Neural progenitor cell (in vitro differentiated cells): ENCODE measurements at regions not wholly inside any gene's neighbourhood (a gene's known extent, or its start where the extent isn't known, plus 50 kb on each side); places are given as distances from the start of the nearest gene placed in this dataset.
A peak's percentile ranks its signal among the peaks of the same experiment; 100 is the strongest.

Experiments
- DNase-seq: peaks from one replicate; pipeline ENCODE4 v3.0.0-alpha.2; 2016; ENCODE audit warnings: low spot score
- H2AFZ ChIP-seq: fragments of 200-600 bp; sonication (generic); replicated peaks from 2 replicates; pipeline ENCODE4 v1.6.1; 2016; ENCODE audit warnings: antibody characterized with exemption
- H3F3A ChIP-seq: fragments of 200-600 bp; sonication (generic); 2 replicates; pipeline ENCODE4 v1.6.1; 2016; ENCODE audit warnings: antibody characterized with exemption, low read depth
- H3K27ac ChIP-seq: fragments of 200-600 bp; sonication (generic); 2 replicates; pipeline ENCODE4 v1.5.1; 2016; ENCODE audit warnings: mild to moderate bottlenecking
- H3K27me3 ChIP-seq: fragments of 200-600 bp; sonication (generic); 2 replicates; pipeline ENCODE4 v1.6.1; 2016; ENCODE audit warnings: mild to moderate bottlenecking, moderate library complexity
- H3K36me3 ChIP-seq: fragments of 200-600 bp; sonication (generic); 2 replicates; pipeline ENCODE4 v1.5.1; 2016
- H3K4me1 ChIP-seq: fragments of 200-600 bp; sonication (generic); 2 replicates; pipeline ENCODE4 v1.6.1; 2016; ENCODE audit warnings: mixed run types
- H3K4me2 ChIP-seq: fragments of 200-600 bp; sonication (generic); 2 replicates; pipeline ENCODE4 v1.6.1; 2016
- H3K4me3 ChIP-seq: fragments of 200-600 bp; sonication (generic); 2 replicates; pipeline ENCODE4 v1.5.1; 2016
- H3K79me2 ChIP-seq: fragments of 200-600 bp; sonication (generic); 2 replicates; pipeline ENCODE4 v1.6.1; 2016; ENCODE audit warnings: low read depth
- H3K9ac ChIP-seq: fragments of 200-600 bp; sonication (generic); 2 replicates; pipeline ENCODE4 v1.6.1; 2016
- H3K9me3 ChIP-seq: fragments of 200-600 bp; sonication (generic); 2 replicates; pipeline ENCODE4 v1.5.1; 2016; ENCODE audit warnings: low read depth
- H4K20me1 ChIP-seq: fragments of 200-600 bp; sonication (generic); 2 replicates; pipeline ENCODE4 v1.6.1; 2016; ENCODE audit warnings: low read depth
- H3K27ac Mint-ChIP-seq: 3 replicates; pipeline ENCODE4 v1.8.0; 2021; ENCODE audit warnings: mixed read lengths
- H3K27me3 Mint-ChIP-seq: 2 replicates; pipeline ENCODE4 v1.8.0; 2022; ENCODE audit warnings: low read depth, mild to moderate bottlenecking, inconsistent platforms, moderate library complexity, mixed read lengths; ENCODE audit not compliant: insufficient read depth
- H3K36me3 Mint-ChIP-seq: 3 replicates; pipeline ENCODE4 v1.8.0; 2021; ENCODE audit warnings: mixed read lengths
- H3K4me1 Mint-ChIP-seq: 3 replicates; pipeline ENCODE4 v1.8.0; 2021; ENCODE audit warnings: mixed read lengths
- H3K4me3 Mint-ChIP-seq: 3 replicates; pipeline ENCODE4 v1.8.0; 2021; ENCODE audit warnings: mild to moderate bottlenecking, moderate library complexity, mixed read lengths
- H3K9me3 Mint-ChIP-seq: 3 replicates; pipeline ENCODE4 v1.8.0; 2020; ENCODE audit warnings: mixed read lengths
- EZH2 ChIP-seq: fragments of 200-600 bp; sonication (generic); IDR thresholded peaks from 2 replicates; pipeline ENCODE4 v1.6.1; 2017; ENCODE audit warnings: antibody characterized with exemption, mild to moderate bottlenecking, moderate library complexity
- EZH2phosphoT487 ChIP-seq: fragments of 200-600 bp; sonication (generic); IDR thresholded peaks from 2 replicates; pipeline ENCODE4 v1.6.1; 2017; ENCODE audit warnings: antibody characterized with exemption
- TF ChIP-seq, protein P1 (sequence below): fragments of 200-600 bp; sonication (generic); IDR thresholded peaks from 2 replicates; pipeline ENCODE4 v1.5.1; 2017; ENCODE audit warnings: antibody characterized with exemption, mild to moderate bottlenecking

DNA sequence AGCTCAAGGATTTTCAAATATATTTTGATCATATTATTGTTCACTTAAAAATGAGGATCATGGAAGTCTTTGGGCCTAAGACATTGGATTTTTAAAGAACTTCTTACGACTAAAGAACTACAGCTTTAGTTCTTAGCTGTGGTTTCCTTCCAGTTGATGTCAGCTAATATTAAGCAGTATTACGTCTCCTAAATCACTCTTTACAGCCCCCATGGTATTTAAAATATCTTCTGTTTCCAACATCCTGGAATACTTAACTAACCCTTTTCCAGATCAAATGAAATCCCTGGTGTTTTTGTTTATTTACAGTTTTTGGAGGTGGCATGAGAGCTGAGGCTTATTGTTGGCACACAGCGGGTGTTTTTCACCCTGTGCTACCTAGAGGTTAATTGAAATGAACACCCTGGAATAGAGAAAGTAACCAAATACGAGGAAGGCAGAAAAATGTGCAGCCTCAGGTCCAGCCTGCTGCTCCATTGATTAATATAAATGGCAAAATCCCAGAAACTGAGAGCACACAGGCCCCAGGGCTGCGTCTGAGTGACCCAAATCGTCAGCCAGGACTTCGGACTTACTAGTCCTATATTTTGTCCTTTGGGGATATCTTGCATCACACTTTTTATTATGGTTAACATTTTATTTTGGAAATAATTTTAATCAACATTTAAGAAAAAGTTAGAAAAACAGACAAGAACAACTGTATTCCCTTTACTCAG lies 52.3 kb upstream of the ICE1 start:
- no peak overlapping the region for H3K9ac ChIP-seq
- peaks cover 20% of the 10 kb centered on the region for H3K4me1 Mint-ChIP-seq
- no peaks in the 10 kb centered on the region for H3K79me2 ChIP-seq
- TF ChIP-seq, protein P1, sequence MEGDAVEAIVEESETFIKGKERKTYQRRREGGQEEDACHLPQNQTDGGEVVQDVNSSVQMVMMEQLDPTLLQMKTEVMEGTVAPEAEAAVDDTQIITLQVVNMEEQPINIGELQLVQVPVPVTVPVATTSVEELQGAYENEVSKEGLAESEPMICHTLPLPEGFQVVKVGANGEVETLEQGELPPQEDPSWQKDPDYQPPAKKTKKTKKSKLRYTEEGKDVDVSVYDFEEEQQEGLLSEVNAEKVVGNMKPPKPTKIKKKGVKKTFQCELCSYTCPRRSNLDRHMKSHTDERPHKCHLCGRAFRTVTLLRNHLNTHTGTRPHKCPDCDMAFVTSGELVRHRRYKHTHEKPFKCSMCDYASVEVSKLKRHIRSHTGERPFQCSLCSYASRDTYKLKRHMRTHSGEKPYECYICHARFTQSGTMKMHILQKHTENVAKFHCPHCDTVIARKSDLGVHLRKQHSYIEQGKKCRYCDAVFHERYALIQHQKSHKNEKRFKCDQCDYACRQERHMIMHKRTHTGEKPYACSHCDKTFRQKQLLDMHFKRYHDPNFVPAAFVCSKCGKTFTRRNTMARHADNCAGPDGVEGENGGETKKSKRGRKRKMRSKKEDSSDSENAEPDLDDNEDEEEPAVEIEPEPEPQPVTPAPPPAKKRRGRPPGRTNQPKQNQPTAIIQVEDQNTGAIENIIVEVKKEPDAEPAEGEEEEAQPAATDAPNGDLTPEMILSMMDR = no peak
- no peak for TF ChIP-seq EZH2
- no peaks in the 10 kb centered on the region for H3K36me3 Mint-ChIP-seq
- no peak overlapping the region for H3K27ac ChIP-seq
- H3K27me3 ChIP-seq = no peaks in the 10 kb centered on the region
- no peak overlapping the region for H3K4me3 ChIP-seq
- no peaks in the 10 kb centered on the region for H3K36me3 ChIP-seq
- H3K4me1 ChIP-seq = peaks cover 24% of the 10 kb centered on the region
- peaks cover 7% of the 10 kb centered on the region for H3K27me3 Mint-ChIP-seq
- H3K9me3 Mint-ChIP-seq = no peaks in the 10 kb centered on the region
- H3K4me2 ChIP-seq = no peak overlapping the region
- H3K9me3 ChIP-seq = no peaks in the 10 kb centered on the region
- H4K20me1 ChIP-seq = no peaks in the 10 kb centered on the region
- H3K27ac Mint-ChIP-seq = no peak overlapping the region
- no peak overlapping the region for H2AFZ ChIP-seq
- no peak for DNase-seq
- no peak overlapping the region for H3K4me3 Mint-ChIP-seq
- peaks cover 6% of the 10 kb centered on the region for H3F3A ChIP-seq

DNA sequence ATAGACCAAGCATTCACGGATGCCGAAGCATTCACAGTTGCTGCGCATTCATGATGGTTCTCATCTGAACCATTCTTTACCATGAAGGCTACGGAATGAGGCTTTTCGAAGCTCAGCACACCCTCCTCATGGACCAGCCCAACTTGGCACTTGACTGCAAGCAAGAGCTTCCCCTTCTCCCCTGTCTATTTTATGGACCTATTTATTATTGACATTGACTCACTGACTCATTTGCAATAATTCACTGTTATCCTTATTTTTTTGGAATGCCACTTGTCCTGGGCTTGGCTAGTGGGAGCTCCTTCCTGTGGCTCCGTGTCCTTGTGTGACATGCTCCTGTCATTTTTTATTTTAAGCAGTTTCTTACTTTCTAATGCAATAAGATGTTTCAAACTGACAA lies 51.5 kb upstream of the ICE1 start:
- no peak for TF ChIP-seq EZH2phosphoT487
- TF ChIP-seq, protein P1 = no peak
- no peak for TF ChIP-seq EZH2
- Histone ChIP-seq H3K4me2 (no peak overlapping the region), H3K4me1 (peaks cover 22% of the 10 kb centered on the region), H3K79me2 (no peaks in the 10 kb centered on the region), H3K4me3 (no peak overlapping the region), H3K27me3 (no peaks in the 10 kb centered on the region), H2AFZ (no peak overlapping the region), H3K36me3 (no peaks in the 10 kb centered on the region), H3K9ac (no peak overlapping the region), H3K27ac (no peak overlapping the region), H3F3A (peaks cover 6% of the 10 kb centered on the region), H3K9me3 (no peaks in the 10 kb centered on the region), H4K20me1 (no peaks in the 10 kb centered on the region)
- Mint-ChIP-seq H3K36me3 (no peaks in the 10 kb centered on the region), H3K27me3 (peaks cover 5% of the 10 kb centered on the region), H3K27ac (no peak overlapping the region), H3K9me3 (peaks cover 7% of the 10 kb centered on the region), H3K4me3 (no peak overlapping the region), H3K4me1 (peaks cover 18% of the 10 kb centered on the region)
- DNase-seq = no peak

DNA sequence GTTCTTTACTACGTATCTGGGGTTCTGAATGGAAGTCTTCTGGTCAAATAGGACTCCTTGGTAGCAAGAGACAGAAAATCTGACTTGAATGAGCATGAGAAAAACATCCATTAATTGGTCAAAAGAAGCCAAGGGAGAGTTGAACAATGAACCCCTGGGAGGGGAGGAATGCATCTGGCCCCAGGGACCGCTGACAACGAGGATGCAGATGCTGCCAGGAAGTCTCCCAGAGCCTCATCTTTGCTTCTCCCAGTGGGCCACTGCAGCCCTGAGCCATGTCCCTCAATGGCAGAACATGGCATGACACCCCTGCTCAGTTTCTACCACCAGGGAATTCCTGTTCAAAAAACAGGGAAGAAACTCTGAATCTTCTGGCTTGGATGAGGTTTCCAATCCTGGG lies 50.5 kb upstream of the ICE1 start:
- H2AFZ ChIP-seq = no peak overlapping the region
- H3K9me3 ChIP-seq = no peaks in the 10 kb centered on the region
- no peaks in the 10 kb centered on the region for H3K36me3 ChIP-seq
- H3K79me2 ChIP-seq = no peaks in the 10 kb centered on the region
- no peaks in the 10 kb centered on the region for H4K20me1 ChIP-seq
- TF ChIP-seq, protein P1 = no peak
- TF ChIP-seq EZH2phosphoT487 (no peak), EZH2 (no peak)
- H3K9ac ChIP-seq = no peak overlapping the region
- no peak overlapping the region for H3K4me3 ChIP-seq
- H3K4me1 ChIP-seq = peaks cover 22% of the 10 kb centered on the region
- Mint-ChIP-seq H3K4me3 (no peak overlapping the region), H3K27me3 (peaks cover 5% of the 10 kb centered on the region), H3K4me1 (peaks cover 18% of the 10 kb centered on the region), H3K9me3 (peaks cover 11% of the 10 kb centered on the region), H3K36me3 (no peaks in the 10 kb centered on the region), H3K27ac (no peak overlapping the region)
- H3F3A ChIP-seq = peaks cover 6% of the 10 kb centered on the region
- DNase-seq = peak; percentile 25
- H3K27ac ChIP-seq = no peak overlapping the region
- no peaks in the 10 kb centered on the region for H3K27me3 ChIP-seq
- H3K4me2 ChIP-seq = peak overlapping the region; percentile 31
